Retinal pigment epithelial cell (primary cell): ENCODE measurements at regions not wholly inside any gene's neighbourhood (a gene's known extent, or its start where the extent isn't known, plus 50 kb on each side); places are given as distances from the start of the nearest gene placed in this dataset.

Source experiments
- DNase-seq: peaks from one replicate; pipeline ENCODE4 v3.0.0-alpha.2; 2010; ENCODE audit warnings: low read depth
- H3K4me3 ChIP-seq: 2 replicates; pipeline ENCODE4 v1.5.1; 2011; ENCODE audit warnings: mild to moderate bottlenecking, low read length, control low read depth, moderate library complexity
- TF ChIP-seq, protein P1 (sequence below): conservative IDR thresholded peaks from 2 replicates; pipeline ENCODE4 v1.5.1; 2011; ENCODE audit warnings: low read depth, low read length, control low read depth, inconsistent platforms

DNA sequence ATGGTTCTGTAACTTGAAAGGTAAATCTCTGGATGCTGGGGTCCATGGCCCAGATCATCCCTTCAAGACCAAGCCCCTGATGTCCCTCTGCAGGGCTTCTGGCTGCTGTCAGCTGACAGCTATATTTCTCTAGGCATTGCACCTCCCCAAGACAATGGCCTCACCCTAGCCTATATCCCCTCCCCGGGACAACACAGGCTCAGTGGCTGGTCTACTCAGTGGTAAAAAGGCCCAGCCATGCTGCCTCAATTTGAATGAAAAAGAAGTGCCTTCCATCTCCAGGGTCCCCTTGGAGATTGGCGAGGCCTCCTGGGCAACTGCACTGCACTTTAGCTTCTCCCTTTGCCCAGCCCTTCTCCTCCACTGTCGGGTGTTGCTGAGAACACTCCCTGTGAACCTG lies 602.8 kb downstream of the CDH26 start:
- TF ChIP-seq, protein P1, sequence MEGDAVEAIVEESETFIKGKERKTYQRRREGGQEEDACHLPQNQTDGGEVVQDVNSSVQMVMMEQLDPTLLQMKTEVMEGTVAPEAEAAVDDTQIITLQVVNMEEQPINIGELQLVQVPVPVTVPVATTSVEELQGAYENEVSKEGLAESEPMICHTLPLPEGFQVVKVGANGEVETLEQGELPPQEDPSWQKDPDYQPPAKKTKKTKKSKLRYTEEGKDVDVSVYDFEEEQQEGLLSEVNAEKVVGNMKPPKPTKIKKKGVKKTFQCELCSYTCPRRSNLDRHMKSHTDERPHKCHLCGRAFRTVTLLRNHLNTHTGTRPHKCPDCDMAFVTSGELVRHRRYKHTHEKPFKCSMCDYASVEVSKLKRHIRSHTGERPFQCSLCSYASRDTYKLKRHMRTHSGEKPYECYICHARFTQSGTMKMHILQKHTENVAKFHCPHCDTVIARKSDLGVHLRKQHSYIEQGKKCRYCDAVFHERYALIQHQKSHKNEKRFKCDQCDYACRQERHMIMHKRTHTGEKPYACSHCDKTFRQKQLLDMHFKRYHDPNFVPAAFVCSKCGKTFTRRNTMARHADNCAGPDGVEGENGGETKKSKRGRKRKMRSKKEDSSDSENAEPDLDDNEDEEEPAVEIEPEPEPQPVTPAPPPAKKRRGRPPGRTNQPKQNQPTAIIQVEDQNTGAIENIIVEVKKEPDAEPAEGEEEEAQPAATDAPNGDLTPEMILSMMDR, result no peak
- no peak for DNase-seq

DNA sequence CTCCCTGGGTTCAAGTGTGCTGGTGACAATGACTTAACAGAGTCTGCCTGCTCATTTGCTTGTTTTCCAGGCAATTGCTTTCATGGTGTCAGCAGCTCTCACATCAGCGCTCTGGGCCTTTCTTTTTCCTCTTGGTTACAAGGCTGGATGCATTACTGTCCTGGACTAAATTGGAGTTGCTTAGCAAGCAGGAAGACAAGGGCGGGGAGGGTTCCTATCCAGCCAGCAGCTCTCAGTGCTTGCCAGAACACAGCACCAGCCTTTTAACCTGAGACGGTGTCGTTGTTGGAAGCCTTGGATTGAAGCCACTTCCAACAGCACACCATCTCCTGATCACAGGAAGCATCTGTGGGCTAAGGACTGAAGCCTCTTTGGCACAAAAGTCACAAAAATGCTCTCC lies 606.9 kb downstream of the CDH26 start:
- no peak overlapping the region for H3K4me3 ChIP-seq
- DNase-seq, result no peak
- TF ChIP-seq, protein P1, result no peak

More for the DNA sequence above, 602.8 kb downstream of the CDH26 start:
- H3K4me3 ChIP-seq, result no peak overlapping the region

DNA sequence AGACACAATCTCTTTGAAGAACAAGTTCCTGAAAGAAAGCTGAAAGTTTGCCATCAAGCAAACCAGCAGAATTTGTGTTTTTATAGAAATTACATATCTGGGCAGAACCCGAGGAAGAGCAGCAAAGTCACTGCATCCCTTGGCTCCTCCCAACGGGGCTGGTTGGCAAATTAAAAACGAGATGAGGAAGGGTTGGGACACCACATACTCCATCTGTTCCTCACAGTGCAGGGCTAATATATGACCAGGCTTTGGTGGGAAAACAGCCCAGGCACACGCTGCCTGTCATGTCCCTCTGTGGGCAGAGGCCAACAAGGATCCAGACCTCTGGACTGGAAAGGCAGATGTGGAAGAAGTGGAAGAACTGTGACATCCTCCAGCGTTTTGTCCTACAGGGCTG lies 607.3 kb downstream of the CDH26 start:
- no peak for DNase-seq
- H3K4me3 ChIP-seq, result no peak overlapping the region
- TF ChIP-seq, protein P1, result no peak

DNA sequence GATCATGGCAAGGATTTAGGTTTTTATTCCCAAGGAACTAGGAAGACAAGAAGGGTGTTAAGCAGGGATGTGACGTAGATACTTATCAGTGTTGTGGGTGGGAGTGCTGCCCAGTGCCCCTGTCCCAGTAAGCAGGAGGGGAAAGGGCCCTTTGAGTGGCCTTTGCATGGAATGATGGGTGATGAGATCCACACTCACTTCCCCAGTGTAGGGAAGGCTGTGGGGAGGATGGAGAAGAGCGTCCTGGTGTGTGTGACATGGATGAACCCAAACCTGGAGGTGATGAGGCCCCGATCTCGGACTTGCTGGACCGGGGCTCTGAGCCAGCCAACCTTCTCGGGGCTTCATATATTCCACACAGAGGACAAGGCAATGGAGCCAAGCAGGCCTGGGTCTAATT lies 610.9 kb downstream of the CDH26 start:
- DNase-seq, result no peak
- H3K4me3 ChIP-seq, result no peak overlapping the region
- TF ChIP-seq, protein P1, result no peak

DNA sequence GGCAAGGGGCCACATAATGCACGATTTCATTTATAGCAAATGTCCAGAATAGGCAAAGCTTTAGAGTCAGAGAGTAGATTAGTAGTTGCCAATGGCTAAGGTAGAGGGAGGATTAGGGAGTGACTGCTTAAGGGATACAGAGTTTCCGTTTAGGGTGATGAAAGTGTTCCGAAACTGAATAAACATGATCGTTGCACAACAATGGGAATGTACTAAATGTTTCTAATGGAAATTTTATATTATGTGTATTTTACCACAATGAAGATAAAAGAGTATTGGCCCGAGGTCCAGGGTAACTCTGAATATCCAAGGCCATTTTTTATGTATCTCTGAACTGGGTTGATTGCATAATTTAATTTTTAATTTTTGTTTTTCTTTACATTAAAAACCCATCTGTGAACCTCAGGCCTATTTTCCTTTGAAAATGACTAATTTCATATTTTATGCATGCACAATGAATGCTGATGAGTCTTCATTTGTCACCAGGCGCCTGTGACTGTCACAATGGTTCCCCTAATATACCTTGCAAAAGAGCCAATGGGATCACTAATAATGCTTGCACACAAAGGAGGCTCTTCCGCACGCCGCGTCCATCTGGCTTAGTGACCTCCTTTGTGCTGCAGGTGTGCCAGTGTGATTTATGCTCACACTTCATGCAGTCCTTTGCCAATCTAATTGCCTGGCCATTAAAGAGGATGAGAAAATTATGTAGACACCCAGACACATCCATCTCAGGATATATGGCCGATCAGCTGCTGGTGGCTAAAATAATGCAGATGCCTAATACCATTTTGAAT lies 612.5 kb downstream of the CDH26 start:
- no peak overlapping the region for H3K4me3 ChIP-seq
- TF ChIP-seq, protein P1, result no peak
- no peak for DNase-seq

DNA sequence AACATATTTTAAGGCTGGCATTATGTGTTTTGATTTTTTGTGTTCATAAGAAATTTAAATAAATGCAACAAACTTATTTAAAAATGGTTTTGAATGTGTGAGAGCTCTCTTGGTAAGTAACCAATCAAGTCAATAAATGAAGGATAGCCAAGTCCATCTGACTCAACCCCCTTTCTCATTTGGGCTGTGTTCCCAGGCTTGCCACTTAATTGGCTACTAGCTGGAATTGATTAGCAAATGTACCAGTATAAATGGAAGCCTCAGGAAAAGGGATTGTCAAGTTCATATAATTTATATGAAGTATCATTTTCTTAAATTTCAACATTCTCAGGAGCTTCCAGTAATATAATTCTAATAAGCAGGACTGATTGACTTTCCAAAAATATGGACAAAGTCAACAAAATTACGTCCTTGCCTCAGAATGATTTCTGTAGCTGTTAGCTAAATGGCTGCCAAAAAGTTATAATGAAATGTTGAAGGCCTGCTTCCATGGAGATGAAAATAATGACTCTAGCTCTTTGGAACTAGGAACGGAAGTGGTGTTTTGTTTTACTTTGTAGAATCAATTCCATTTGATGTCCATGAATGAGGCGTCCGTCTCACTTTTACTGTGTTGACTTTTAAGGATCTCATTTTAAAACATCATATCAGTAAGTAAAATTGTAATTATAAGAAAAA lies 614.9 kb downstream of the CDH26 start:
- TF ChIP-seq, protein P1, result no peak
- no peak overlapping the region for H3K4me3 ChIP-seq
- DNase-seq, result no peak

DNA sequence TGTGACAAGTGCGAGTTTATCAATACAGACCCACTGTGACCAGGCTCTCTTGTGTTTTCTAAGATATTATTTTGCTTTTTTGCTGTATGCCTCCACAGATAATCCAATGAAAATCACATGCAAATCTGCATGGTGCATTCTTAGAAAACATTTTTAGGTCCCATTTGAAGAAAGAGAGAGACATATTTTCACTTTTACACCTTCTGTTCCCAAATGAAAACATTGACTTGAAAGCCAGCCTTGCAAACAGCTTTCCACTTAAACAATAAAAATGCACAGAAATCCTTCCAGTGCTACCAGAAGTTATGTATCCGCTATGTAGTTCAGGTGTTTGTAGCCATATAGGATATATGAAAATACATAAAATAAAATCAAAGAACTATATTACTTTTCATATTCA lies 618.0 kb downstream of the CDH26 start:
- TF ChIP-seq, protein P1, result no peak

More for the DNA sequence above, 618.0 kb downstream of the CDH26 start:
- no peak overlapping the region for H3K4me3 ChIP-seq
- DNase-seq, result no peak
